IPS-15b (cell line): ENCODE measurements at regions not wholly inside any gene's neighbourhood (a gene's known extent, or its start where the extent isn't known, plus 50 kb on each side); places are given as distances from the start of the nearest gene placed in this dataset.

Experiments used
- H3K27me3 ChIP-seq: one replicate; pipeline ENCODE4 v1.6.1; 2013; ENCODE audit warnings: low read length; ENCODE audit not compliant: control insufficient read depth, insufficient read depth
- H3K36me3 ChIP-seq: one replicate; pipeline ENCODE4 v1.6.1; 2013; ENCODE audit warnings: low read length; ENCODE audit not compliant: control insufficient read depth, insufficient read depth
- H3K4me1 ChIP-seq: one replicate; pipeline ENCODE4 v1.6.1; 2013; ENCODE audit warnings: mild to moderate bottlenecking, low read length; ENCODE audit not compliant: control insufficient read depth, insufficient read depth
- H3K4me3 ChIP-seq: one replicate; pipeline ENCODE4 v1.5.1; 2013; ENCODE audit warnings: low read depth, low read length
- H3K9ac ChIP-seq: one replicate; pipeline ENCODE4 v1.6.1; 2013; ENCODE audit warnings: low read depth, mild to moderate bottlenecking, low read length
- H3K9me3 ChIP-seq: one replicate; pipeline ENCODE4 v1.6.1; 2013; ENCODE audit warnings: mild to moderate bottlenecking, low read length; ENCODE audit not compliant: control insufficient read depth, insufficient read depth

DNA sequence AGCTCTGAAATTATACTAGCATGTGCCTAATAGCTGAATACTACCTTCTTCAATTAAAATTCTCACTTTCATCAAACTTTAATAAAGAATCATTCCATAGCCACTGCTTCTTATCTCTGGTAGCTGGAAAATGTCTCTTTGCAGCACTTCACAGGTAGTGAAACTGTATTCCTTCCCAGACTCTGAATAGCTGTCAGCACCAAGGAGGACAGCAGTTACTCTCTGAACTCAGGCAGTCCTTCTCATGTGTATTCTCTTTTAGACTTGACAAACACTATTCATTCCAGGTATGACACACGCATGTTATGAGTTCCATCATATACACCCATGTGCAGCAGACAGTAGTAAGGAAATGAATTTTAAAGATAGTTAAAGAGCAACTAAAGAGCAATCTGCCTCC is 627.1 kb downstream of the EFNA5 start:
- H3K36me3 ChIP-seq = no peaks in the 10 kb centered on the region
- no peak overlapping the region for H3K4me3 ChIP-seq
- no peak overlapping the region for H3K9ac ChIP-seq
- H3K9me3 ChIP-seq = no peaks in the 10 kb centered on the region
- no peaks in the 10 kb centered on the region for H3K4me1 ChIP-seq
- H3K27me3 ChIP-seq = no peaks in the 10 kb centered on the region

DNA sequence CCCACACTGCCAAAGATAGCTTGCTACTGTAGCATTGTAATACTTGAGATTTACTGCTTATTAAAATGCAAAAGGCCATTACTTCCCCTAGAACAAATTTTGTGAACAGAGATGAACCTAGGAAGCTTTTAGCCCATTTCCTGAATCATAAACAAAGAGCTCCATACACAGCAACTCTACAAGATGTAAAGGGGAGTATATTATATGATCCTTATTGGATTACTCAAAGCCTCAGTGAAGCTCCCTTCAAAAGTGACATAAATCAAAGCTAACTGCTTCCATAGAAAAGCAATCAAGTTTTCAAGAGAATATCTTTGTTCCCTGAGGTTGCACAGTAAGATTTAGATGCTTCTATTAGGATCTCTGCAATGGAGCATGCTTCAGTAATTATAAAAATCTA is 629.8 kb downstream of the EFNA5 start:
- Histone ChIP-seq H3K9me3 (no peaks in the 10 kb centered on the region), H3K4me3 (no peak overlapping the region), H3K27me3 (no peaks in the 10 kb centered on the region), H3K36me3 (no peaks in the 10 kb centered on the region), H3K4me1 (no peaks in the 10 kb centered on the region), H3K9ac (no peak overlapping the region)

DNA sequence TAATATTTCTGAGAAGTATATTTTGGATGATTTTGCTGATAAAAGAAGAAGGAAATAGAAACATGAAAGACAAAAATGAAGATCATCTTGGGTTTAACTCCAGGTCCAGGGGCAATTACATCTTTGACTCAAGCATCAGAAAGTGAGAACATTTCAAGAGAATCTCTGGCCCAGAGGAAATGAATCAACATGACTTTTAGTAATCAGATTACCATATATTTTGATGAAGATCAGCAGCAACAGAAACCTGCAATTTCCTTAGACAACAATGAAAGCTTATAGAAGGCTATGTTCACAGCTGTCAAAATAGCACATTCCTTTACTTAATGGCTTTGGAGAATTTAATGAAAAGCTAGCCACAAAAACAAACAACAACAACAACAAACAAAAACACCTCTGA is 638.1 kb downstream of the EFNA5 start:
- no peaks in the 10 kb centered on the region for H3K36me3 ChIP-seq
- no peak overlapping the region for H3K4me3 ChIP-seq
- H3K9ac ChIP-seq = no peak overlapping the region
- no peaks in the 10 kb centered on the region for H3K4me1 ChIP-seq
- H3K9me3 ChIP-seq = no peaks in the 10 kb centered on the region
- H3K27me3 ChIP-seq = no peaks in the 10 kb centered on the region

DNA sequence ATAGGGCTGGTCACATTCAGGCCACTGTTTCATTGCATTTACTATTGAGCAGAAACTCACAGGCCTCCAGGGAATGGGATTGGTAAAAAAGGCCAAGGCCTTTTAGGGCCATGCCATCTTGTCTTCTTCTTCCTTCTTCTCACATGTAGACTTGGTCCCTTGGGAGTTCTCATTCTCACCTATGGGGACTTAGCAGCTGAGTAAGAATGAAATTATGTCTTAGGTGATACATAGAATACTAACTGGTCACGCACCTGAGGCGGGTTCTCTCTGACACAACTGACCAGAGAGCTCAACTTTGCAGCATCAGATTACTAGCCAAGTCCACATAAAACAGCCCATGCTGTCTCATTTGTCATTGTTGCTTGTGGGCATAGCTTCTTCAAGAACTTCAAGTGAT is 641.8 kb downstream of the EFNA5 start:
- no peaks in the 10 kb centered on the region for H3K36me3 ChIP-seq
- H3K9ac ChIP-seq = no peak overlapping the region
- no peaks in the 10 kb centered on the region for H3K9me3 ChIP-seq
- H3K4me3 ChIP-seq = no peak overlapping the region
- H3K27me3 ChIP-seq = no peaks in the 10 kb centered on the region
- H3K4me1 ChIP-seq = peaks cover 11% of the 10 kb centered on the region

DNA sequence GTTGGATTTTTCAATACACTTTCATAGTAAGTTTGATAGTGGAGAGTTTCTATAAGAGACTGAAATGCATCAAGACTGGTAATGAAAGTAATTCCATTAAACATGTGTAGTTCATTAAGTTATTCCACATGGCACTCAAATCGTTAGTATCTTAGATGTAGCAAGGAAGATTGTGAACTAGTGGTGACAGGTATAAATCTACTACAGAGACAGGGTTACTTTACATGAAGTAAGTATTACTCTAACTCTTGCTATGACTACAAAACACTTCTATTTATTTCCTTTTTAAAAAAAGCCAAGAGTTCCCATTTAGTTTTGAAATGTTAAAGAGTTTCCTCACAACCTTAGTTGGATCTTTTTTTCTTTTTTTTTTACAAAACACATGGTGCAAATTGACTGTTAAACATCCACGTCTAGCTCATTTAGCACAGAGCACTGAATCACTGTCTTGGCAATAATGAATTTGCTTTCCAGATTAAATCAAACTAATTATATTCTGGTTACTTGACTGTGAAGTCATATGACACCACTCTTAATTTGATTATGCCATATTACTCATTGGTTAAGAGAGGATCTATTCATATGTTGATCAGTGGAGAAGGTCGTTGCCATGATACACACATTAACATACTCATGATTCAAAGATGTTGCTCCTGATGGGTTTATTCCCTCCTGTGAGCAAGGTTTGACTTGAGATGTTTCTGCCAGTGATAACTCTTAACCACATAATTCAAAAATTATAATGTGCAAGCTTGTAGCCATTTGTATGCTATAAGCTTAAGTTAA is 644.8 kb downstream of the EFNA5 start:
- H3K4me3 ChIP-seq = no peak overlapping the region

DNA sequence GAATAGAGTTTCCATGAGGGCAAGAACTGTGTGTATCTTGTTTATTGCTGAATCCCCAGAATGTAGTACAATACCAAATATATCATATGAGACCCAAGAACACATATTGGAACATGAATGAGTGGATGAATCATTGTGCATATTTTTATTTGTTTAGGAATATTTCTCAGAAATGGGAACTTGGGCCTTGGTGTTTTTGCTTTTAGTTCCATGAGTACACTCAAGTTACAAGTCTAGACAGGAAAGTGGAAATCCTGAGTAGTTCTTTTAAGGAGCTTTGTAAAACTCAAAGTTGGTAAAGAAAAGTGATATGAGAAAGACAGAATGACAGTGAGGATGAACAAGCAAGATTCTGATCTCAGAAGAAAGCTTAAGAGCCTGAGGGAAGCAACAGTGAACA is 647.0 kb downstream of the EFNA5 start:
- Histone ChIP-seq H3K4me3 (no peak overlapping the region), H3K4me1 (peaks cover 11% of the 10 kb centered on the region), H3K36me3 (no peaks in the 10 kb centered on the region), H3K9ac (no peak overlapping the region), H3K27me3 (no peaks in the 10 kb centered on the region), H3K9me3 (no peaks in the 10 kb centered on the region)

More for the DNA sequence above, 644.8 kb downstream of the EFNA5 start:
- Histone ChIP-seq H3K4me1 (peaks cover 11% of the 10 kb centered on the region), H3K9me3 (no peaks in the 10 kb centered on the region), H3K36me3 (no peaks in the 10 kb centered on the region), H3K27me3 (no peaks in the 10 kb centered on the region), H3K9ac (no peak overlapping the region)

DNA sequence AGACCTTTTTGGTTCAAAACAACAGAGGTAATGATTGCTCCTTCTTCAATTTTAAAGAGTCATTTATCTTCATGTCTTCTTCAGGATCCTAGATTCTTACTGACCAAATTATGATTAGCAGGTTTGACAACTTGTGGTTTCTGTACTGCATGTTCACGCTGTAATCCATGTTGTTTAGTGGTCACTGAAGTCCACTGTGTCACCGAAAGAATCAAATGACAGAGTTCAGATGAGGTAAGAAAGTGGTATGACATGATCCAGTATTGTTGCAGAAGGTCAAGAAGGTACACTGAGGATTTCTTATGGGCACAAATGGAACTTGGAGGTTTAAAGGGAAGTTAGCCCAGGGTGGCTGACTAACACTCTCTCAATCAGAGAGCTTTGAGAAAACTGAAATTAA is 649.2 kb downstream of the EFNA5 start:
- no peak overlapping the region for H3K9ac ChIP-seq
- H3K36me3 ChIP-seq = no peaks in the 10 kb centered on the region
- H3K27me3 ChIP-seq = no peaks in the 10 kb centered on the region
- H3K4me3 ChIP-seq = no peak overlapping the region
- H3K4me1 ChIP-seq = peaks cover 16% of the 10 kb centered on the region
- H3K9me3 ChIP-seq = no peaks in the 10 kb centered on the region

DNA sequence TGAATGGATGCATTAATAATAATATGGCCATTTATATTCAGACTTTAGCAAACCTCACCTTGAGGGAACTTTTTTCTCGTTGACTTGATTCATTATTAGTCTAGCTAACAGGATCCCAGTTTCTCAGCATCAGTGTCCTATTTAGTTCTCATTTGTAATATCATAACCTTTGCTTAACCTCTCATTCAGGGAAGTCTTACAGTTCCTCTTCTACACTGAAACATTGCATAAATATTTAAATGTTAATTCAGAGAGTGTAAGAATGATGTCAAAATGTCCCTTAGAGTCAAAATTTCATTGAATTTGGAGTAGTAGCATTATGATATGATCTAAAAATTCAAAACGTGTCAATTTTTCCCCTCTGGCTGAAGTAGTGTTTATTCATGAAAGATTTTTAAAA is 650.1 kb downstream of the EFNA5 start:
- H3K27me3 ChIP-seq = no peaks in the 10 kb centered on the region
- H3K9ac ChIP-seq = no peak overlapping the region
- no peaks in the 10 kb centered on the region for H3K36me3 ChIP-seq
- no peaks in the 10 kb centered on the region for H3K9me3 ChIP-seq
- H3K4me3 ChIP-seq = no peak overlapping the region
- peaks cover 7% of the 10 kb centered on the region for H3K4me1 ChIP-seq

DNA sequence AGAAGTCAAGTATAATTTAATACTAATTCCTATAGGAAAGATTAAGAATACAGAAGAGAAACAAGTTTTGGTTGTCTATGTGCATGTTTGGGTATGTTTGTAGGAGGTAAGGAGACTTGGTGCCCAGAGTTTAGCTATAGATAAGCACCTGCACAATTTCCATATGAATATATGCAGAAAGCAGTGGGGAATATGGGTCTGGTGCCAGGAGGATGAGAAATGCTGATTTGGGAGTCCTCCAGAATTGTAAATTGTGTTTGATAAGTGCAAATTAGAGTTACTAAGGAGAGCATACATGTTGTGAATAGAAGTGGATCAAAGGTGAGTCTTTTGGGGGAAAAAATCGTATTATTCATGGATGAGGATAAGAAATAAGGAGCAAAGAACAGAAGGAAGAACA is 653.1 kb downstream of the EFNA5 start:
- Histone ChIP-seq H3K4me3 (no peak overlapping the region), H3K27me3 (no peaks in the 10 kb centered on the region), H3K9me3 (no peaks in the 10 kb centered on the region), H3K36me3 (no peaks in the 10 kb centered on the region), H3K9ac (no peak overlapping the region), H3K4me1 (peaks cover 6% of the 10 kb centered on the region)

DNA sequence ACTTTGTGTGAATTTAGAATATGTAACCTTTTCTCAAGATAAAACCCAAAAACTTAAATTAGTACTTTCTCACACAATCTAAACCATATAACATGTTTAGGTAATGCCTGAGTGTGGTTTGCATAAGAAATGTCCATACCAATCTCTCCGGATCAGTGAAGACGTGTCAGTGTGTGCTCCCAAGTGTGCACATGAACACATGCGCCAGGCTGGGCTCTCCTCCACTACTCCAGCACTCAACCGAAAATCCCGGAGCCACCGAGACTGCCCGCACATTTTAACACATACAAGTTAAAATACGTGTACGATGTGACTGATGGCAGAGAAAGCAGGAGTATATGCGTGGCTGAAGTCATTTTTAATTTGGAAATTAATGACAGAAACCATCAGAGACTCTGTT is 658.4 kb downstream of the EFNA5 start:
- H3K27me3 ChIP-seq = no peaks in the 10 kb centered on the region
- H3K4me3 ChIP-seq = no peak overlapping the region
- no peaks in the 10 kb centered on the region for H3K36me3 ChIP-seq
- no peaks in the 10 kb centered on the region for H3K9me3 ChIP-seq
- H3K9ac ChIP-seq = no peak overlapping the region
- peaks cover under 1% of the 10 kb centered on the region for H3K4me1 ChIP-seq

DNA sequence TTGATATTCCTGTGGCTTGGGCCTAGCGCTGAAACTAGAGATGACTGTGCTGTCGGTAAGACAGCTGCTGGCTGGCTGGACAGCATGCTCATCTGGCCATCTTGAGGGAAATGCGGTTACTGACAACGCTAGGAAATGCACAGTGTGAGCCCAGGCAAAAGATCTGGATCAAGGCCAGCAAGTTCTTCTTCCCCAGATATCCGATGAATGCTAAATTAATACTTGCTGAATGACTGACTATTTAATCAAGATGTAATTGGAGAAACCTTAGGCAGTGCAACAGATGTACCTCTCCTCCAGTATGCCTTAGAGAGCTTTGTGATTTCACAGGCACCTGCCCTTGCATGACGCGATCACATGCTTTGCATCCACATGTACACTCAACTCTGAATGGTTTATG is 659.1 kb downstream of the EFNA5 start:
- H3K27me3 ChIP-seq = no peaks in the 10 kb centered on the region
- H3K4me3 ChIP-seq = no peak overlapping the region

DNA sequence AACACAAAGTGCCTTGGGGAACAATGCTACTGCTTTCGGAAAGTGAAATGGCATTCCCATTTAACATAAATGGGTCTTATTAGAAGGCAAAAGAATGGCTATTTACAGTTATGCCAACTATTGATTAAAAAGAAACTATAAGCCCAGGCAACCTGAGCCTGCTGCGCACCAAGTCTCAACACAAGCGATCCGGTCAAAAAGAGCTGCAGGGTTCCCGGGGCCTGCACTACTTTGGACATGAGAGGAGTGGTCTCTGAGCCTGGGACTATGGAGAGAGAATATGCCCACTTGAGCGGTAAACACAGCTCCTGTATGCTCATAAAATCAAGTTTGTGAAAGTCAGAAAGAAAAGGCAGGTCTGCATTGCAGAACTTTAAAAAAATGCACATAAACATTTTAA is 660.7 kb downstream of the EFNA5 start:
- H3K27me3 ChIP-seq = no peaks in the 10 kb centered on the region
- H3K9me3 ChIP-seq = no peaks in the 10 kb centered on the region
- no peaks in the 10 kb centered on the region for H3K36me3 ChIP-seq
- H3K4me3 ChIP-seq = no peak overlapping the region
- H3K4me1 ChIP-seq = no peaks in the 10 kb centered on the region
- H3K9ac ChIP-seq = no peak overlapping the region

More for the DNA sequence above, 659.1 kb downstream of the EFNA5 start:
- H3K36me3 ChIP-seq = no peaks in the 10 kb centered on the region
- H3K9ac ChIP-seq = no peak overlapping the region
- H3K9me3 ChIP-seq = no peaks in the 10 kb centered on the region
- H3K4me1 ChIP-seq = no peaks in the 10 kb centered on the region
